Ascending aorta (tissue), 2 donors: ENCODE measurements at regions not wholly inside any gene's neighbourhood (a gene's known extent, or its start where the extent isn't known, plus 50 kb on each side); places are given as distances from the start of the nearest gene placed in this dataset.

Experiments used
- DNase-seq, 2 donors: peaks; one replicate each; pipeline ENCODE4 v3.0.0-alpha.2; 2019; ENCODE audit warnings: low spot score in 2 of 2
- H3K27ac ChIP-seq, 2 donors: fragments of 200-600 bp; sonication (generic); one replicate each; pipeline ENCODE4 v1.5.1; 2016 to 2017; ENCODE audit warnings: mild to moderate bottlenecking in 1 of 2
- H3K27me3 ChIP-seq: fragments of 200-600 bp; sonication (generic); one replicate; pipeline ENCODE4 v1.5.1; 2017
- H3K36me3 ChIP-seq, 2 donors: fragments of 200-600 bp; sonication (generic); one replicate each; pipeline ENCODE4 v1.5.1; 2016
- H3K4me1 ChIP-seq, 2 donors: fragments of 200-600 bp; sonication (generic); one replicate each; pipeline ENCODE4 v1.5.1; 2016 to 2017; ENCODE audit warnings: mild to moderate bottlenecking in 1 of 2
- H3K4me3 ChIP-seq, 2 donors: fragments of 200-600 bp; sonication (generic); one replicate each; pipeline ENCODE4 v1.5.1; 2016 to 2017; ENCODE audit warnings: mild to moderate bottlenecking in 1 of 2
- H3K9me3 ChIP-seq, 2 donors: fragments of 200-600 bp; sonication (generic); one replicate each; pipeline ENCODE4 v1.5.1; 2016
- CTCF ChIP-seq, 3 experiments: fragments of 200-600 bp in 2 of 3; fragments of 450-650 bp in 1 of 3; sonication (generic) in 2 of 3; IDR thresholded peaks; one replicate each; pipeline ENCODE4 v1.5.1; 2016 to 2019; ENCODE audit warnings: antibody characterized with exemption in 3 of 3, mild to moderate bottlenecking in 1 of 3, moderate library complexity in 1 of 3
- intact Hi-C: fragments of 100-400 bp; cut with DNase I; formaldehyde crosslinking; loops from one replicate; pipeline ENCODE4 v1.15.1; 2023

- no peak for DNase-seq
- H3K4me3 ChIP-seq = no peak overlapping the region
- intact Hi-C loops = no loop called here
- no peaks in the 10 kb centered on the region for H3K4me1 ChIP-seq
- no peaks in the 10 kb centered on the region for H3K36me3 ChIP-seq
- no peaks in the 10 kb centered on the region for H3K27me3 ChIP-seq
- H3K27ac ChIP-seq = no peak overlapping the region
- no peaks in the 10 kb centered on the region for H3K9me3 ChIP-seq
- no peak for TF ChIP-seq CTCF (IDR thresholded peaks at IDR 0.05)
Observed at GRCh38 chr4:188623314-188623854, 484.1 kb downstream of the TRIML1 start.

DNA sequence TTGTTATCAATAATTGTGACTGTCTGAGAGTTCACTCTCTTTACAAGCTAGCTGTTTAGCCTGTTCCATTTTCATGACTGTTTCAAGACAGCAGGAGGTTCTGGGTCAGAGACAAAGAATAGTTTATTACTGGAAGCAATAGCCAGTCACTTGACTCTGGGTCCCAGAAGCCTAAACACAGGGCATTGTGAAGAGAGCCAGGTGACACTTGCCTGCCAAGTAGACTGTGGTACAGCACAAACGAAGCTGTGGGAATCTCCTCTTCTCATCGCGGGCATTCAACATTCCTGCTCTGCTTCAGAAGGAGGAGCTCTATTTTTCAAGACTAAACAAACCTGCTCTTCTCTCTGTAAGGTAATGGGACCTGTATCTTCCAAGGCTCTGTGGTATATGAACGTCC lies 485.1 kb downstream of the TRIML1 start:
- TF ChIP-seq CTCF (IDR thresholded peaks at IDR 0.05) = no peak
- DNase-seq = no peak
- intact Hi-C loops = no loop called here

DNA sequence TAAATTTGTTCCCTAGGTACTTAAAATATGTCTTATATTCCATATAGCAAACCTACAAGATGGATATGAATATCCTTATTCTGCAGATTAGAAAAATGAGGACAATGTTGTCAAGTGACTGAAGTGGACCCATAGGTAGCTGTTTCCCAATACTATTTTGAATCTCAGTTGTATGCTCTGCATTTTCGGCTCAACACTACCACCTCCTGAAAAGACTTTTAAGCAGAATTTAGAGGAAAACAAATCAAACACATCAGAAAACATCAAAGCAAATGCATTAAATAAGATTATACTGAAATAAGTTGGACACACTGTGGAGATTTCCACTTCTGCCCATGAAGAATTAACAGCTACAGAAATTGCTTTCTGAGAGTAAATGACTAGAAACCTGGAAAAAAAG lies 488.7 kb downstream of the TRIML1 start:
- H3K27me3 ChIP-seq = no peaks in the 10 kb centered on the region
- H3K27ac ChIP-seq = no peak overlapping the region
- no peaks in the 10 kb centered on the region for H3K4me1 ChIP-seq
- intact Hi-C loops = no loop called here
- H3K36me3 ChIP-seq = no peaks in the 10 kb centered on the region
- no peak overlapping the region for H3K4me3 ChIP-seq
- no peak for DNase-seq
- TF ChIP-seq CTCF (IDR thresholded peaks at IDR 0.05) = no peak
- H3K9me3 ChIP-seq = no peaks in the 10 kb centered on the region

More for the DNA sequence above, 485.1 kb downstream of the TRIML1 start:
- Histone ChIP-seq H3K27me3 (no peaks in the 10 kb centered on the region), H3K9me3 (no peaks in the 10 kb centered on the region), H3K36me3 (no peaks in the 10 kb centered on the region), H3K4me1 (no peaks in the 10 kb centered on the region), H3K4me3 (no peak overlapping the region), H3K27ac (no peak overlapping the region)

DNA sequence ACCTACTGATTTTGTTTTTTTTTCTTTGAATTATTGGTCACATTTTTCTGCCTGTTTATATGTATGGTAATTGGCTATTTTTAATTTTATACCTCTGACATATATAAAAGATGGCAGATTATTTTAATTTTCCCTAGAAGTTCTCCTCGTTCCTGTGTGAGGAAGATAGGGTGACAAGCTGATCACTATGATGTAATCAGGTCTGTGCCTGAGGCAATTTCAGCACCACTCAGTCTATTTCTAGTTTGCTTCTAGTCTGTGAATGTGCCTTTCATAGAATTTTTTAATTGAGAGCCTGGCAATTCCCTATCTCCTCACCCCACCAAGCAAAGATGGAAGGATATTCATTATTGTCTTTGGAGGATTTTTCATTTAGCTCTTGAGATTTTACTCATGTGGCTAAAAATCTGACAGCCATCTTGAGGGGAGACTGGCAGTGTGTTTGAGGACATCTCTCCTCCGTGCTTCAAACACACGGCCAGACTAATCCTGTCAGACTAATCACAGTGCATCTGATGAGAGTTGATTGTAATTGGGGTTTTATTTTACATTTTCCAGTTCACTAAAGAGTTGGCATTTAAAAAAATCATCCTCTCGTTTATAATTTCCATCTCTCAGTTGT lies 500.3 kb downstream of the TRIML1 start:
- no peaks in the 10 kb centered on the region for H3K9me3 ChIP-seq
- DNase-seq = no peak
- no peak overlapping the region for H3K27ac ChIP-seq
- intact Hi-C loops = no loop called here
- no peak for TF ChIP-seq CTCF (IDR thresholded peaks at IDR 0.05)
- H3K4me3 ChIP-seq = no peak overlapping the region
- no peaks in the 10 kb centered on the region for H3K36me3 ChIP-seq
- H3K27me3 ChIP-seq = no peaks in the 10 kb centered on the region
- H3K4me1 ChIP-seq = no peaks in the 10 kb centered on the region

DNA sequence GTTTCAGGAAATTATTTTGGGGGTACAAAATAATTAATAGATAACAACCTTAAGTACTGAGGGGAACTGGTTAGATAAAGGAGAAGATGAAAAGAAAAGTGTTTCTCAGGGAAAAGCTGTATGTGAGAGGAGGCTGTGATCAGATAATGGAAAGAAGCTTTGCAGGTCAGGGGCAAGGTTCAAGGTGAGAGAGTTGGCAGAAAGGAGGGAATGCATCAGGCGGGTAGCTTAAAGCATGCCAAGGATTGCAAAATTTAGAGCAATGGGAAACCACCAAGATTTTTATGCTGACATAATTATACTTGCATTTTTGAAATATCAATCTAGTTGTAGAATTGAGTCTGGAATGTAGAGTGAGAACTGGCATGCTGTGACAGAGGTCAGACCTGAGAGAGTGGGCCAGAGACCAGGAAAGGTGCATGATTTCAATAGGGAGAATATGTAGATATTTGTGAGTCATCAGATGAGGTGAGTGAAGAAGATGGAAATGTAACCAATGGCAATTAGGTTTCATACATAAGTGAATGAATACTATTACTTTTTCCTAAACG lies 508.7 kb downstream of the TRIML1 start:
- Histone ChIP-seq H3K4me3 (no peak overlapping the region), H3K27me3 (no peaks in the 10 kb centered on the region), H3K4me1 (no peaks in the 10 kb centered on the region), H3K9me3 (no peaks in the 10 kb centered on the region), H3K27ac (no peak overlapping the region), H3K36me3 (no peaks in the 10 kb centered on the region)
- intact Hi-C loops = no loop called here
- no peak for DNase-seq
- no peak for TF ChIP-seq CTCF (IDR thresholded peaks at IDR 0.05)
